HepG2 (cell line): ENCODE measurements at regions not wholly inside any gene's neighbourhood (a gene's known extent, or its start where the extent isn't known, plus 50 kb on each side); places are given as distances from the start of the nearest gene placed in this dataset.

Experiments used
- ATAC-seq: fragments of 200-7000 bp; cut with Tn5 transposase; 3 replicates; pipeline ENCODE4 v1.9.1; 2020; ENCODE audit warnings: mild to moderate bottlenecking, moderate library complexity
- BruUV-seq: library from RNA; stranded (reverse); fragments of 400-500 nt; replicated peaks from 2 replicates; lab custom pipeline; 2021; lab: Mats Ljungman, UMichigan
- CTCF ChIA-PET: fragments of 300-600 bp; formaldehyde crosslinking; extraction: SDS; loops from one replicate; lab custom pipeline; 2021; ENCODE audit warnings: low total read pairs, inconsistent platforms, low intra/inter-chr PET ratio; lab: Yijun Ruan, JAX
- POLR2A ChIA-PET: fragments of 350-600 bp; sonication (Branson Sonifier 250); formaldehyde crosslinking; loops from one replicate; lab custom pipeline; 2020; ENCODE audit warnings: antibody characterized with exemption, inconsistent platforms; lab: Yijun Ruan, JAX
- DNase-seq: peaks from one replicate; pipeline ENCODE4 v3.0.0-alpha.2; 2015; ENCODE audit warnings: low spot score
- FAIRE-seq: peaks from 3 replicates; lab custom pipeline; 2011; peaks lifted over from hg19 to GRCh38; lab: Jason Lieb, UNC
- H2AFZ ChIP-seq: one replicate; pipeline ENCODE4 v1.6.1; 2011; ENCODE audit warnings: low read length, inconsistent platforms
- H3K27ac ChIP-seq: fragments of 300-600 bp; 3 replicates; pipeline ENCODE4 v1.8.0; 2011; ENCODE audit warnings: mixed run types, mild to moderate bottlenecking, mixed read lengths, low read length, inconsistent platforms; ENCODE audit not compliant: insufficient read depth; ENCODE audit errors: extremely low read length
- H3K27me3 ChIP-seq, 2 experiments: fragments of 200-600 bp in 1 of 2; 2 replicates in 1 of 2; 3 replicates in 1 of 2; pipeline versions ENCODE4 v1.6.0 to v1.8.0; 2011; ENCODE audit warnings: low read length in 2 of 2, mild to moderate bottlenecking in 2 of 2, moderate library complexity in 2 of 2, inconsistent platforms in 1 of 2; ENCODE audit not compliant: insufficient read depth in 2 of 2, control insufficient read depth in 1 of 2
- H3K36me3 ChIP-seq, 2 experiments: fragments of 200-600 bp in 1 of 2; replicated peaks in 1 of 2; 2 replicates in 1 of 2; 3 replicates in 1 of 2; pipeline versions ENCODE4 v1.5.1 to v1.8.0; 2011; ENCODE audit warnings: low read length in 2 of 2, inconsistent platforms in 1 of 2; ENCODE audit not compliant: insufficient read depth in 2 of 2, control insufficient read depth in 1 of 2
- H3K4me1 ChIP-seq: 2 replicates; pipeline ENCODE4 v1.5.1; 2012; ENCODE audit warnings: low read length, inconsistent platforms; ENCODE audit not compliant: insufficient read depth
- H3K4me2 ChIP-seq: 2 replicates; pipeline ENCODE4 v1.6.0; 2011; ENCODE audit warnings: low read depth, low read length, inconsistent platforms
- H3K4me3 ChIP-seq, 3 experiments: fragments of 200-600 bp in 1 of 3; sonication (generic), shearing (Covaris generic) in 1 of 3; replicated peaks in 1 of 3; 2 replicates each; pipeline ENCODE4 v1.5.1; 2011 to 2016; ENCODE audit warnings: low read length in 3 of 3, inconsistent platforms in 2 of 3, low read depth in 2 of 3, mild to moderate bottlenecking in 2 of 3, control low read depth in 1 of 3, mixed read lengths in 1 of 3; ENCODE audit not compliant: insufficient read depth in 1 of 3
- H3K79me2 ChIP-seq: one replicate; pipeline ENCODE4 v1.6.1; 2011; ENCODE audit warnings: low read length, inconsistent platforms; ENCODE audit not compliant: insufficient read depth
- H3K9ac ChIP-seq: 2 replicates; pipeline ENCODE4 v1.6.0; 2011; ENCODE audit warnings: mild to moderate bottlenecking, low read depth, low read length, inconsistent platforms; ENCODE audit not compliant: insufficient read depth
- H3K9me3 ChIP-seq: 2 replicates; pipeline ENCODE4 v1.5.1; 2012; ENCODE audit warnings: mild to moderate bottlenecking, low read length
- H4K20me1 ChIP-seq: 2 replicates; pipeline ENCODE4 v1.6.0; 2011; ENCODE audit warnings: inconsistent platforms, mild to moderate bottlenecking, low read length, moderate library complexity; ENCODE audit not compliant: insufficient read depth
- MAZ ChIP-seq, 2 experiments: sonication (generic) in 1 of 2; formaldehyde crosslinking in 1 of 2; IDR thresholded peaks; 2 replicates each; pipeline versions ENCODE4 v1.5.0 to v1.6.1; 2012 to 2020; ENCODE audit warnings: low read depth in 2 of 2, mild to moderate bottlenecking in 2 of 2, borderline replicate concordance in 1 of 2, improper control_type of control experiment in 1 of 2, low read length in 1 of 2, missing genetic modification reagents in 1 of 2, moderate library complexity in 1 of 2
- PAWR ChIP-seq: sonication (generic); formaldehyde crosslinking; IDR thresholded peaks from 2 replicates; pipeline ENCODE4 v1.4.0; 2020; ENCODE audit warnings: missing genetic modification reagents, mild to moderate bottlenecking, borderline replicate concordance
- PHB2 ChIP-seq: fragments of 450-650 bp; IDR thresholded peaks from 2 replicates; pipeline ENCODE4 v1.6.1; 2018; ENCODE audit not compliant: partially characterized antibody
- RAD21 ChIP-seq: fragments of 450-650 bp; formaldehyde crosslinking; IDR thresholded peaks from 2 replicates; pipeline ENCODE4 v1.5.0; 2020; ENCODE audit warnings: mild to moderate bottlenecking
- SALL2 ChIP-seq: sonication (generic); formaldehyde crosslinking; IDR thresholded peaks from 2 replicates; pipeline ENCODE4 v1.8.1; 2023; ENCODE audit warnings: mild to moderate bottlenecking, missing genetic modification reagents, inconsistent platforms
- TCF12 ChIP-seq, 2 experiments: fragments of 450-650 bp in 1 of 2; sonication (generic) in 1 of 2; formaldehyde crosslinking in 1 of 2; IDR thresholded peaks; 2 replicates each; pipeline versions ENCODE4 v1.6.1 to v1.8.0; 2017 to 2022; ENCODE audit warnings: antibody characterized with exemption in 1 of 2, mild to moderate bottlenecking in 1 of 2, missing genetic modification reagents in 1 of 2, moderate library complexity in 1 of 2
- ZFAT ChIP-seq: sonication (generic); formaldehyde crosslinking; conservative IDR thresholded peaks from 2 replicates; pipeline ENCODE4 v1.8.1; 2023; ENCODE audit warnings: missing genetic modification reagents, inconsistent platforms
- ZFX ChIP-seq: sonication (generic); formaldehyde crosslinking; IDR thresholded peaks from 2 replicates; pipeline ENCODE4 v1.4.0; 2020; ENCODE audit warnings: mild to moderate bottlenecking, low read depth, missing genetic modification reagents, moderate library complexity
- ZNF570 ChIP-seq: sonication (generic); formaldehyde crosslinking; IDR thresholded peaks from 2 replicates; pipeline ENCODE4 v1.4.0; 2020; ENCODE audit warnings: mild to moderate bottlenecking, missing genetic modification reagents, borderline replicate concordance
- ZNF678 ChIP-seq: sonication (generic); formaldehyde crosslinking; IDR thresholded peaks from 2 replicates; pipeline ENCODE4 v1.4.0; 2020; ENCODE audit warnings: mild to moderate bottlenecking, missing genetic modification reagents
- WGBS: methylation state at CpG from one replicate; pipeline ENCODE4 v1.1.6; 2017; ENCODE audit warnings: low lambda C conversion rate; 5-methylcytosine and 5-hydroxymethylcytosine counted together
- in situ Hi-C: cut with HindIII; loops from 2 replicates; pipeline ENCODE4 v1.10.0; 2017; ENCODE audit warnings: low pct_unique_long_range_greater_than_20kb; ENCODE audit not compliant: extremely low pct_ligation_motif_present
- intact Hi-C: fragments of 100-400 bp; cut with micrococcal nuclease; formaldehyde crosslinking; loops from one replicate; pipeline ENCODE4 v1.10.0; 2022; ENCODE audit not compliant: unreplicated experiment
- TF ChIP-seq, protein P1 (sequence below): sonication (generic); formaldehyde crosslinking; conservative IDR thresholded peaks from 2 replicates; pipeline ENCODE4 v1.4.0; 2020; ENCODE audit warnings: missing genetic modification reagents
- TF ChIP-seq, protein P2 (sequence below): sonication (generic); formaldehyde crosslinking; IDR thresholded peaks from 2 replicates; pipeline ENCODE4 v1.5.1; 2020; ENCODE audit warnings: missing genetic modification reagents, mild to moderate bottlenecking, borderline replicate concordance
- TF ChIP-seq, protein P3 (sequence below): sonication (generic); formaldehyde crosslinking; IDR thresholded peaks from 2 replicates; pipeline ENCODE4 v1.4.0; 2020; ENCODE audit warnings: mild to moderate bottlenecking, missing genetic modification reagents

DNA sequence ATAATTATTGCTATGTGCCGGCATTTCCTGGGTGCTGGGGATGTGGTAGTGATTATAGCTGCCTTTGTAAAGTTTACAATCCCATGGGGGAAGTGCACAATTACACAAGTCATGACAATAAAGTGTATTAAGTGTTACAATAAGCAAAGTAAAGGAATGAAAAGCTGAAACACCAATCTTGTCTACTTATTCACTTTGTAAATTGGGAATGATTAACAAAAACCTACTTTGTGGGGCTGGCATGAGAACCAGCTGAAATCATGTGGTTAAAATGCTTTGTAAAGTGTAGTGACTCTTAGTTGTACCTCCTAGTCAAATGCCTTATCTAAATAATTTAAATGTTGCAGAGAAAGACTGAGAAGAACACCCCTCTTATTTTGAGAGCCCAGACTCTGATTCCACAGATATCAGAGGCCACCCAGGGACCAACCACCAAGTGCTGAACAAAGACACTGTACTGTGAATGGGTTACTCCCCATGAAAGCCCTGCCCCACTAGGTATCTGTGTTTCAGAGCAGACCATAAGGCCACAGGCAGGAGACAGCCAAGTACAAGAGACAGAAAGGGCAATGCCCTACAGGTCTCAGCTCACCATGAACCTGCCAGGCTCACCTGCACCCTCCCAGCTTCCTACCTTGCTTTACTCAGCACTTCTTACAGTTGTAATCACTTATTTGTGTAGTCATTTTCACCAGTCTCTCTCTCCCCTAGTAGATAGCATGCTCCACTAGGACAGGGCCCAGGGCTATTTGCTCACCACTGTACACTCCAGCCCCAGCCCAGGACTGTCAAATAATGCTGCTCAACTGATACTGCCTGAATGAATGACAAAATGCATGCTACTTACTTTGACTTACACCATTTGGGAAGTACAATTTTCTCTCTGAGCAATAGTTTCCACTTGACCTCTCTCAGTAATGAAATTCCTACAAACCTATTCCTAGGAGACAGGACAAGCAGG is 101.6 kb upstream of the APC start (continued):
- TF ChIP-seq, protein P1, sequence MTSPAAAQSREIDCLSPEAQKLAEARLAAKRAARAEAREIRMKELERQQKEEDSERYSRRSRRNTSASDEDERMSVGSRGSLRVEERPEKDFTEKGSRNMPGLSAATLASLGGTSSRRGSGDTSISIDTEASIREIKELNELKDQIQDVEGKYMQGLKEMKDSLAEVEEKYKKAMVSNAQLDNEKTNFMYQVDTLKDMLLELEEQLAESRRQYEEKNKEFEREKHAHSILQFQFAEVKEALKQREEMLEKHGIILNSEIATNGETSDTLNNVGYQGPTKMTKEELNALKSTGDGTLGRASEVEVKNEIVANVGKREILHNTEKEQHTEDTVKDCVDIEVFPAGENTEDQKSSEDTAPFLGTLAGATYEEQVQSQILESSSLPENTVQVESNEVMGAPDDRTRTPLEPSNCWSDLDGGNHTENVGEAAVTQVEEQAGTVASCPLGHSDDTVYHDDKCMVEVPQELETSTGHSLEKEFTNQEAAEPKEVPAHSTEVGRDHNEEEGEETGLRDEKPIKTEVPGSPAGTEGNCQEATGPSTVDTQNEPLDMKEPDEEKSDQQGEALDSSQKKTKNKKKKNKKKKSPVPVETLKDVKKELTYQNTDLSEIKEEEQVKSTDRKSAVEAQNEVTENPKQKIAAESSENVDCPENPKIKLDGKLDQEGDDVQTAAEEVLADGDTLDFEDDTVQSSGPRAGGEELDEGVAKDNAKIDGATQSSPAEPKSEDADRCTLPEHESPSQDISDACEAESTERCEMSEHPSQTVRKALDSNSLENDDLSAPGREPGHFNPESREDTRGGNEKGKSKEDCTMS, result no peak

DNA sequence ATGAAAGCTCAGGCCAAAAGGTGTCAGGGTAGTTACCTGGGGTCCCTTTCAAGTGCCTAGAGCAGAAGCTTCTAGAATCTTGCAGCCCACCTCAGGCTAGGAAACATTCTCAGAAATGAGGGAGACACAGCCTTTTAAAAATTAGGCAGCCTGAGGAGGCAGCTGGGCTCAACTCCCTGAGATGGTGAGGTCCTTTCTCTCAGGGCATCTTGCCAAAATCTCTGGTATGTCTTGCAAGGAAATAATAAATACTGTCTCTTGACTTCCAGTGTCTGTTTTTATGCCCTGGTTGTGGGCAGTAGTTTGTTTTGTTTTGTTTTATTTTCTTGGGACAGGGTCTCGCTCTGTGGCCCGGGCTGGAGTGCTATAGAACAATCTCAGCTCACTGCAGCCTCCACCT is 100.9 kb upstream of the APC start:
- H2AFZ ChIP-seq, result no peak overlapping the region
- intact Hi-C loops, result no loop called here
- POLR2A ChIA-PET, result no interaction called here
- no peak overlapping the region for H3K27ac ChIP-seq
- no peaks in the 10 kb centered on the region for H3K79me2 ChIP-seq
- BruUV-seq, result no TSS peak
- no peak overlapping the region for H3K4me2 ChIP-seq
- H3K4me3 ChIP-seq, result no peak overlapping the region
- H4K20me1 ChIP-seq, result no peaks in the 10 kb centered on the region
- no peaks in the 10 kb centered on the region for H3K9me3 ChIP-seq
- 0% methylated on average over 2 of the region's 2 CpGs for WGBS
- no peak overlapping the region for H3K9ac ChIP-seq
- in situ Hi-C loops, result no loop called here
- peaks cover 0 to 7% of the 10 kb centered on the region in 2 experiments; a peak in 1 of 5 replicates for H3K27me3 ChIP-seq
- no peak for FAIRE-seq
- CTCF ChIA-PET, result no interaction called here
- no peak for DNase-seq
- no peak for ATAC-seq
- H3K36me3 ChIP-seq, result no peaks in the 10 kb centered on the region
- TF ChIP-seq SALL2 (no peak), ZNF570 (CRISPR knock-in tag) (no peak), PHB2 (no peak), ZNF678 (CRISPR knock-in tag) (no peak), MAZ (IDR thresholded peaks at IDR 0.05; ENCODE audit: borderline replicate concordance, low read depth, low read length) (no peak), MAZ (CRISPR knock-in tag; IDR thresholded peaks at IDR 0.05; ENCODE audit: low read depth) (no peak), PAWR (CRISPR knock-in tag) (no peak), ZFAT (no peak), TCF12 (IDR thresholded peaks at IDR 0.05) (no peak), TCF12 (CRISPR knock-in tag; IDR thresholded peaks at IDR 0.05) (no peak), RAD21 (CRISPR knock-in tag) (no peak), ZFX (CRISPR knock-in tag) (no peak)
- TF ChIP-seq, protein P2, sequence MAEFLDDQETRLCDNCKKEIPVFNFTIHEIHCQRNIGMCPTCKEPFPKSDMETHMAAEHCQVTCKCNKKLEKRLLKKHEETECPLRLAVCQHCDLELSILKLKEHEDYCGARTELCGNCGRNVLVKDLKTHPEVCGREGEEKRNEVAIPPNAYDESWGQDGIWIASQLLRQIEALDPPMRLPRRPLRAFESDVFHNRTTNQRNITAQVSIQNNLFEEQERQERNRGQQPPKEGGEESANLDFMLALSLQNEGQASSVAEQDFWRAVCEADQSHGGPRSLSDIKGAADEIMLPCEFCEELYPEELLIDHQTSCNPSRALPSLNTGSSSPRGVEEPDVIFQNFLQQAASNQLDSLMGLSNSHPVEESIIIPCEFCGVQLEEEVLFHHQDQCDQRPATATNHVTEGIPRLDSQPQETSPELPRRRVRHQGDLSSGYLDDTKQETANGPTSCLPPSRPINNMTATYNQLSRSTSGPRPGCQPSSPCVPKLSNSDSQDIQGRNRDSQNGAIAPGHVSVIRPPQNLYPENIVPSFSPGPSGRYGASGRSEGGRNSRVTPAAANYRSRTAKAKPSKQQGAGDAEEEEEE (CRISPR knock-in tag), result no peak
- TF ChIP-seq, protein P3, sequence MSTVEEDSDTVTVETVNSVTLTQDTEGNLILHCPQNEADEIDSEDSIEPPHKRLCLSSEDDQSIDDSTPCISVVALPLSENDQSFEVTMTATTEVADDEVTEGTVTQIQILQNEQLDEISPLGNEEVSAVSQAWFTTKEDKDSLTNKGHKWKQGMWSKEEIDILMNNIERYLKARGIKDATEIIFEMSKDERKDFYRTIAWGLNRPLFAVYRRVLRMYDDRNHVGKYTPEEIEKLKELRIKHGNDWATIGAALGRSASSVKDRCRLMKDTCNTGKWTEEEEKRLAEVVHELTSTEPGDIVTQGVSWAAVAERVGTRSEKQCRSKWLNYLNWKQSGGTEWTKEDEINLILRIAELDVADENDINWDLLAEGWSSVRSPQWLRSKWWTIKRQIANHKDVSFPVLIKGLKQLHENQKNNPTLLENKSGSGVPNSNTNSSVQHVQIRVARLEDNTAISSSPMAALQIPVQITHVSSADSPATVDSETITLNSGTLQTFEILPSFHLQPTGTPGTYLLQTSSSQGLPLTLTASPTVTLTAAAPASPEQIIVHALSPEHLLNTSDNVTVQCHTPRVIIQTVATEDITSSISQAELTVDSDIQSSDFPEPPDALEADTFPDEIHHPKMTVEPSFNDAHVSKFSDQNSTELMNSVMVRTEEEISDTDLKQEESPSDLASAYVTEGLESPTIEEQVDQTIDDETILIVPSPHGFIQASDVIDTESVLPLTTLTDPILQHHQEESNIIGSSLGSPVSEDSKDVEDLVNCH (CRISPR knock-in tag), result no peak
- TF ChIP-seq, all 625 proteins: peak for 0
- H3K4me1 ChIP-seq, result no peaks in the 10 kb centered on the region
